ENCODE measurements at regions not wholly inside any gene's neighbourhood (a gene's known extent, or its start where the extent isn't known, plus 50 kb on each side); places are given as distances from the start of the nearest gene placed in this dataset.

- ChIA-PET CTCF (no interaction called here), POLR2A (no interaction called here)
- Histone ChIP-seq H3K9me3 (ENCODE audit: control insufficient read depth, insufficient read depth, low read depth, low read length) (no peaks in the 10 kb centered on the region), H3K27ac (ENCODE audit: low read length) (no peak overlapping the region), H3K4me3 (ENCODE audit: low read depth in 2 of 2, low read length in 2 of 2) (no peak overlapping the region), H3K36me3 (ENCODE audit: control insufficient read depth, insufficient read depth, low read length) (no peaks in the 10 kb centered on the region), H3K27me3 (ENCODE audit: control insufficient read depth, insufficient read depth, low read length) (no peaks in the 10 kb centered on the region), H3K4me1 (ENCODE audit: control insufficient read depth, insufficient read depth, low read length) (no peaks in the 10 kb centered on the region)
- intact Hi-C loops (cut with micrococcal nuclease; ENCODE audit: unreplicated experiment), result no loop called here
- no TSS peak for BruUV-seq (replicated peaks)
- ATAC-seq, result no peak
- DNase-seq (ENCODE audit: low read depth, low spot score), result no peak
- in situ Hi-C loops (cut with HindIII; ENCODE audit: low pct_unique_long_range_greater_than_20kb, low sequenced_read_pairs), result no loop called here
- TF ChIP-seq POLR2AphosphoS5 (IDR thresholded peaks at IDR 0.05; ENCODE audit: low read depth, low read length), result no peak
- TF ChIP-seq, protein P1, sequence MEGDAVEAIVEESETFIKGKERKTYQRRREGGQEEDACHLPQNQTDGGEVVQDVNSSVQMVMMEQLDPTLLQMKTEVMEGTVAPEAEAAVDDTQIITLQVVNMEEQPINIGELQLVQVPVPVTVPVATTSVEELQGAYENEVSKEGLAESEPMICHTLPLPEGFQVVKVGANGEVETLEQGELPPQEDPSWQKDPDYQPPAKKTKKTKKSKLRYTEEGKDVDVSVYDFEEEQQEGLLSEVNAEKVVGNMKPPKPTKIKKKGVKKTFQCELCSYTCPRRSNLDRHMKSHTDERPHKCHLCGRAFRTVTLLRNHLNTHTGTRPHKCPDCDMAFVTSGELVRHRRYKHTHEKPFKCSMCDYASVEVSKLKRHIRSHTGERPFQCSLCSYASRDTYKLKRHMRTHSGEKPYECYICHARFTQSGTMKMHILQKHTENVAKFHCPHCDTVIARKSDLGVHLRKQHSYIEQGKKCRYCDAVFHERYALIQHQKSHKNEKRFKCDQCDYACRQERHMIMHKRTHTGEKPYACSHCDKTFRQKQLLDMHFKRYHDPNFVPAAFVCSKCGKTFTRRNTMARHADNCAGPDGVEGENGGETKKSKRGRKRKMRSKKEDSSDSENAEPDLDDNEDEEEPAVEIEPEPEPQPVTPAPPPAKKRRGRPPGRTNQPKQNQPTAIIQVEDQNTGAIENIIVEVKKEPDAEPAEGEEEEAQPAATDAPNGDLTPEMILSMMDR (IDR thresholded peaks at IDR 0.05), result no peak
- TF ChIP-seq SIN3A (IDR thresholded peaks at IDR 0.05; ENCODE audit: borderline replicate concordance, insufficient read depth, low read depth, low read length), result no peak
- no peak for TF ChIP-seq REST (IDR thresholded peaks at IDR 0.05; ENCODE audit: insufficient read depth in 1 of 2, low read depth in 2 of 2, low read length in 1 of 2)
- TF ChIP-seq TCF7L2 (IDR thresholded peaks at IDR 0.05; ENCODE audit: low read depth, low read length), result no peak
Measured at GRCh38 chr9:118034701-118035100, 330.5 kb downstream of the TLR4 start.

- no TSS peak for BruUV-seq (replicated peaks)
- DNase-seq (ENCODE audit: low read depth, low spot score), result no peak
- intact Hi-C loops (cut with micrococcal nuclease; ENCODE audit: unreplicated experiment), result no loop called here
Measured at GRCh38 chr9:118038713-118039112, 334.5 kb downstream of the TLR4 start.

More at GRCh38 chr9:118038713-118039112, 334.5 kb downstream of the TLR4 start:
- ATAC-seq, result no peak
- Histone ChIP-seq H3K4me3 (ENCODE audit: low read depth in 2 of 2, low read length in 2 of 2) (no peak overlapping the region), H3K4me1 (ENCODE audit: control insufficient read depth, insufficient read depth, low read length) (no peaks in the 10 kb centered on the region), H3K27ac (ENCODE audit: low read length) (no peak overlapping the region), H3K27me3 (ENCODE audit: control insufficient read depth, insufficient read depth, low read length) (no peaks in the 10 kb centered on the region), H3K9me3 (ENCODE audit: control insufficient read depth, insufficient read depth, low read depth, low read length) (no peaks in the 10 kb centered on the region), H3K36me3 (ENCODE audit: control insufficient read depth, insufficient read depth, low read length) (no peaks in the 10 kb centered on the region)
- ChIA-PET POLR2A (no interaction called here), CTCF (no interaction called here)
- TF ChIP-seq SIN3A (IDR thresholded peaks at IDR 0.05; ENCODE audit: borderline replicate concordance, insufficient read depth, low read depth, low read length), result no peak
- TF ChIP-seq, protein P1 (IDR thresholded peaks at IDR 0.05), result no peak
- TF ChIP-seq TCF7L2 (IDR thresholded peaks at IDR 0.05; ENCODE audit: low read depth, low read length), result no peak
- no peak for TF ChIP-seq POLR2AphosphoS5 (IDR thresholded peaks at IDR 0.05; ENCODE audit: low read depth, low read length)
- no peak for TF ChIP-seq REST (IDR thresholded peaks at IDR 0.05; ENCODE audit: insufficient read depth in 1 of 2, low read depth in 2 of 2, low read length in 1 of 2)
- in situ Hi-C loops (cut with HindIII; ENCODE audit: low pct_unique_long_range_greater_than_20kb, low sequenced_read_pairs), result no loop called here

Data from Panc1 (cell line).